PC-9 (cell line): ENCODE measurements at regions not wholly inside any gene's neighbourhood (a gene's known extent, or its start where the extent isn't known, plus 50 kb on each side); places are given as distances from the start of the nearest gene placed in this dataset.

Experiments
- EZH2 ChIP-seq: fragments of 200-600 bp; sonication (generic); IDR thresholded peaks from 2 replicates; pipeline ENCODE4 v1.8.0; 2017; ENCODE audit warnings: antibody characterized with exemption, low read depth
- TF ChIP-seq, protein P1 (sequence below): fragments of 200-600 bp; sonication (generic); conservative IDR thresholded peaks from 2 replicates; pipeline ENCODE4 v1.6.1; 2017; ENCODE audit warnings: mixed run types, antibody characterized with exemption, mild to moderate bottlenecking, moderate library complexity

GRCh38 chr3:95832146-95832545 is 982.2 kb upstream of the EPHA6 start:
- TF ChIP-seq, protein P1, sequence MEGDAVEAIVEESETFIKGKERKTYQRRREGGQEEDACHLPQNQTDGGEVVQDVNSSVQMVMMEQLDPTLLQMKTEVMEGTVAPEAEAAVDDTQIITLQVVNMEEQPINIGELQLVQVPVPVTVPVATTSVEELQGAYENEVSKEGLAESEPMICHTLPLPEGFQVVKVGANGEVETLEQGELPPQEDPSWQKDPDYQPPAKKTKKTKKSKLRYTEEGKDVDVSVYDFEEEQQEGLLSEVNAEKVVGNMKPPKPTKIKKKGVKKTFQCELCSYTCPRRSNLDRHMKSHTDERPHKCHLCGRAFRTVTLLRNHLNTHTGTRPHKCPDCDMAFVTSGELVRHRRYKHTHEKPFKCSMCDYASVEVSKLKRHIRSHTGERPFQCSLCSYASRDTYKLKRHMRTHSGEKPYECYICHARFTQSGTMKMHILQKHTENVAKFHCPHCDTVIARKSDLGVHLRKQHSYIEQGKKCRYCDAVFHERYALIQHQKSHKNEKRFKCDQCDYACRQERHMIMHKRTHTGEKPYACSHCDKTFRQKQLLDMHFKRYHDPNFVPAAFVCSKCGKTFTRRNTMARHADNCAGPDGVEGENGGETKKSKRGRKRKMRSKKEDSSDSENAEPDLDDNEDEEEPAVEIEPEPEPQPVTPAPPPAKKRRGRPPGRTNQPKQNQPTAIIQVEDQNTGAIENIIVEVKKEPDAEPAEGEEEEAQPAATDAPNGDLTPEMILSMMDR: no peak
- no peak for TF ChIP-seq EZH2
